ENCODE measurements at regions not wholly inside any gene's neighbourhood (a gene's known extent, or its start where the extent isn't known, plus 50 kb on each side); places are given as distances from the start of the nearest gene placed in this dataset.
"Not testable (repeated sequence)": the region's sequence is repeated elsewhere in the genome, so short reads cannot be mapped to it uniquely, and the experiment has no call there.

DNA sequence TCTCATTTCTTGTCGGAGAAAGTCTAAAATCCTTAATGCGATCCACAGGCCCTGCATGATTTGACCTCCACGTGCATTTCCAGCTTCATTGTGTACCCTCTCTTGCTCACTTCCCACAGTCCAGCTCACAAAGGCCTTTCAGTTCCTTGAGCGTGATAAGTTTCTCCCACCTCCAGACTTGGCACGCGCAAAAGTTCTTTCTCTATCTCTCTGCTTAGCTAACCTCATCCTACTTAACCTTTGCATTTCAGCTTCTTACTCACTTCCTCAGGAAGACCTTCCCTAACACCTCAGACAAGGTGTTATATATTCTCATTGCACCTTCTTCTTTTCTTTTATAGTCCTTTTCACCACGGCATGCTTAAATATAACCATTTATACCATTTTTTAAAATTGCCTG is 124.8 kb upstream of the XPO1 start:
- TF ChIP-seq, protein P1, sequence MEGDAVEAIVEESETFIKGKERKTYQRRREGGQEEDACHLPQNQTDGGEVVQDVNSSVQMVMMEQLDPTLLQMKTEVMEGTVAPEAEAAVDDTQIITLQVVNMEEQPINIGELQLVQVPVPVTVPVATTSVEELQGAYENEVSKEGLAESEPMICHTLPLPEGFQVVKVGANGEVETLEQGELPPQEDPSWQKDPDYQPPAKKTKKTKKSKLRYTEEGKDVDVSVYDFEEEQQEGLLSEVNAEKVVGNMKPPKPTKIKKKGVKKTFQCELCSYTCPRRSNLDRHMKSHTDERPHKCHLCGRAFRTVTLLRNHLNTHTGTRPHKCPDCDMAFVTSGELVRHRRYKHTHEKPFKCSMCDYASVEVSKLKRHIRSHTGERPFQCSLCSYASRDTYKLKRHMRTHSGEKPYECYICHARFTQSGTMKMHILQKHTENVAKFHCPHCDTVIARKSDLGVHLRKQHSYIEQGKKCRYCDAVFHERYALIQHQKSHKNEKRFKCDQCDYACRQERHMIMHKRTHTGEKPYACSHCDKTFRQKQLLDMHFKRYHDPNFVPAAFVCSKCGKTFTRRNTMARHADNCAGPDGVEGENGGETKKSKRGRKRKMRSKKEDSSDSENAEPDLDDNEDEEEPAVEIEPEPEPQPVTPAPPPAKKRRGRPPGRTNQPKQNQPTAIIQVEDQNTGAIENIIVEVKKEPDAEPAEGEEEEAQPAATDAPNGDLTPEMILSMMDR (IDR thresholded peaks at IDR 0.05): no peak
- no peaks in the 10 kb centered on the region for H3K9me3 ChIP-seq
- no peak overlapping the region for H3K9ac ChIP-seq (ENCODE audit: low read depth in 2 of 2, low read length in 2 of 2)
- DNase-seq: no peak
- H3K36me3 ChIP-seq: no peaks in the 10 kb centered on the region
- no peak overlapping the region for H3K4me3 ChIP-seq
- H3K27me3 ChIP-seq: no peaks in the 10 kb centered on the region
- no peaks in the 10 kb centered on the region for H3K4me1 ChIP-seq
- no peak overlapping the region for H3K27ac ChIP-seq
- intact Hi-C loops (cut with DNase I): loop anchor here (10.0 kb wide), 1 partner anchor 128 kb away; the partner anchor contains the start of gene XPO1

DNA sequence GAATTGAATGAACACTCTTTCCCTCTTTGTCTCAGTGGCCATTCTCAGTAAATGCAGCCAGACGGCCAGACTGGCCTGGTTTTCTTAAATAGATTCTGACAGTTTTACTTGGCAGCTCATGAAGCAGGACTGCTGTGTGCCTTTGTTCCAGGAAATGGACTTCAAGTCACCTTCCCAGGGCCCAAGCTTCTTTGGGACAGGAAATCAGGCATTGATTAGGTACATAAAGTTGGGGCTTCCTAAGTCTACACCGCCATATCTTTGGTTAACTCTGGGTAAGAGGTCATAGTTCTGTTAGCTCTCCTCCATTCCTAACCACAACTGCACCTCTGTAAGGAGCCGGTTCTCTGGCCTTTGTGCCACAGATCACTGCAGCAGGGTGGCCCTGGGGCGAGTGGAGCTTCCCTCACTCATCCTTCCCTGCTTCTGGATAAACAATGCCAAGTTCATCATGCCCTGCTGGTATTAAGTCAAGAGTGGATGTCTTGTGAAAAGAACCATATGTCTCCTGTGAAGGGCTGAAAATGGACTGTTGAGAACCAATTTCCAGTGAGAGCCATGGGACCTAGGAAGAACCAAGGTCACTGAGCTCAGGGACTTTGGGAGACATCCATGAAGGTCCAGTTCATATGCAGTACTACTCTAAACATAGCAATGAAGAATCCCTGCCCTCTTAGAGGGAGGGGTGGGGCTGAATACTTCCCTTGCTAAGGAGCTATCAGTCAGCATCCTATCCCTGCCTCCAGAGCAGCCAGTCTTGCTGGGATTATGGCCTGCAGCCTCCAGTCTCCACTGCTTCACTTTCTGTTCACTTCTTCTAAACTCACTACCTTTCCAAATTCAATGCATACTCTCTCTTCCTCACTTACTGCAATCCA is 122.6 kb upstream of the XPO1 start:
- no peak for DNase-seq
- H3K27me3 ChIP-seq: no peaks in the 10 kb centered on the region
- intact Hi-C loops (cut with DNase I): loop anchor here (10.0 kb wide), 1 partner anchor 126 kb away; the partner anchor contains the start of gene XPO1
- H3K4me3 ChIP-seq: no peak overlapping the region
- TF ChIP-seq, protein P1 (IDR thresholded peaks at IDR 0.05): no peak
- H3K4me1 ChIP-seq: no peaks in the 10 kb centered on the region
- H3K27ac ChIP-seq: no peak overlapping the region
- H3K9me3 ChIP-seq: no peaks in the 10 kb centered on the region
- no peaks in the 10 kb centered on the region for H3K36me3 ChIP-seq
- no peak overlapping the region for H3K9ac ChIP-seq (ENCODE audit: low read depth in 2 of 2, low read length in 2 of 2)

DNA sequence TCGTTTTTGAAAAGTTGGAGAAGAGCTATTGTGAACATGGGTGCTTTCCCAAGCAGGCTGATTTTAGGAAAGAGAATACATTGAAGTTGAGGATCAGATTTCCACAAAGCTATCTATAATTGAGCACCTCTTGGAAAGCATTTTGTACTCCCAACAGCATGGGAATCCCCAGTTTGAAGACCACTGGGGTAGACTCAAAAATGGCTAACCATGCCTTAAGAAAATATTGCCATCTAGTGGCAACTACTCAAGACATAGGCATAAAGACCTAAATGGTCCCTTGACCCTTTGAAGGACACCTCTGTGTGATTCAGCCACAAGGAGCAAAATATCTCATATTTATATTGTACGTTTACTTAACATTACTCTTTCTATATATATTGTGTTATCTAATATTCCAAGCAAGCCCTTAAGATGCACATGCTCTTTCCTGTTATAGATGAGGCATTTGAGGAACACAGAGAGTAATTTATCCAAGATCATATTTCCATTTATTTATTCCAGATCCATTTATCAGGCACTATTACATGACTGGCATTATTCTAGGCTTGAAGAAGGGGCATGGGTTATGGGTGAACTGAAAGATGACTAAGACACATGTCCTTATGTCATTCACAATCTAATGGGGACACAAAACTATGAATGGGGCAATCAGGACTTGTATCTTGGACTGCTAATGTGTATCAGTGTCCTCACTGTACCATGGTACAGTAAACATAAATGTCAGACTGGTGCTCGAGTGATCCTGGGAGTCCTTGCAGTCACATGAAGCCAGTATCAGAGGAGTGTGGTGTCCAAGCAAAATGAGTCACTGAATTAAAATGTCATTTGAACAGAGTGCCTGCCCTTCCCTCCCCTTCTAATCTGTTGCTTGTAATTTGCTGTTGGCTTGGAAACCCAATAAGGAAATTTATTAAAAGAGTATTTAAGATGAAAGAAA is 121.0 kb upstream of the XPO1 start:
- intact Hi-C loops (cut with DNase I): no loop called here
- H3K9me3 ChIP-seq: no peaks in the 10 kb centered on the region
- no peak overlapping the region for H3K4me3 ChIP-seq
- DNase-seq: no peak
- TF ChIP-seq, protein P1 (IDR thresholded peaks at IDR 0.05): peak; percentile 42
- H3K27me3 ChIP-seq: no peaks in the 10 kb centered on the region
- no peak overlapping the region for H3K27ac ChIP-seq
- H3K36me3 ChIP-seq: no peaks in the 10 kb centered on the region
- no peaks in the 10 kb centered on the region for H3K4me1 ChIP-seq
- no peak overlapping the region for H3K9ac ChIP-seq (ENCODE audit: low read depth in 2 of 2, low read length in 2 of 2)

DNA sequence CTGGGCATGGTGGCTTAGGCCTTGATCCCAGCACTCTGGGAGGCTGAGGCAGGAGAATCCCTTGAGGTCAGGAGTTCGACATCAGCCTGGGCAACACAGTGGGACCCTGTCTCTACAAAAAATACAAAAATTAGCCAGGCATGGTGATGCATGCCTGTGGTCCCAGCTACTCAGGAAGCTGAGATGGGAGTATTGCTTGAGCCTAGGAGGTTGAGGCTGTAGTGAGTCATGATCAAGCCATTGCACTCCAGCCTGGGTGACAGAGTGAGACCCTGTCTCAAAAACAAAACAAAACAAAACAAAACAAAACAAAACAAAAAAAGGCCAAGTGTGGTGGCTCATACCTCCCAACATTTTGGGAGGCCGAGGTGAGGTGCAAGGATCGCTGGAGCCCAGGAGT is 111.8 kb upstream of the XPO1 start:
- H3K27ac ChIP-seq; H3K9me3 ChIP-seq; H3K9ac ChIP-seq (ENCODE audit: low read depth in 2 of 2, low read length in 2 of 2); H3K4me3 ChIP-seq; H3K4me1 ChIP-seq; DNase-seq; H3K36me3 ChIP-seq; H3K27me3 ChIP-seq; intact Hi-C loops (cut with DNase I): not testable (repeated sequence)

DNA sequence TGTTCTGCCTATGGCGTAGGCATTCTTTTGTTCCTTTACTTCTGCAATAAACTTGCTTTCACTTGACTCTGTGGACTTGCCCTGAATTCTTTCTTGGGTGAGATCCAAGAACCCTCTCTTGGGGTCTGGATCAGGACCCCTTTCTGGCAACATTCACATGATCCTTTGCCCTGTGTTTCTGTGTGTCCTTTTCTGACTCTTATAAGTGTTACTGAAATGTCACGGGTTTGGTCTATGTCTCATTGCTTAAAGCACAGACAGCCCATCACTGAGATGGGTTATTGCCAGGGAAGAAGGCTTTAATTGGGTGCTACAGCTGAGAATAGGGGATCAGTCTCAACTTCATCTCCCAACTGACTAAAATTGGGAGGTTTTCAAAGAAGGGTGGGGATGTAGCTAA is 110.9 kb upstream of the XPO1 start:
- no peak for DNase-seq
- no peaks in the 10 kb centered on the region for H3K9me3 ChIP-seq
- H3K27me3 ChIP-seq: no peaks in the 10 kb centered on the region
- no peaks in the 10 kb centered on the region for H3K4me1 ChIP-seq
- H3K36me3 ChIP-seq: no peaks in the 10 kb centered on the region
- no peak overlapping the region for H3K9ac ChIP-seq (ENCODE audit: low read depth in 2 of 2, low read length in 2 of 2)
- TF ChIP-seq, protein P1 (IDR thresholded peaks at IDR 0.05): no peak
- H3K27ac ChIP-seq: no peak overlapping the region
- H3K4me3 ChIP-seq: no peak overlapping the region
- intact Hi-C loops (cut with DNase I): no loop called here
